OCI-LY7 (cell line): ENCODE measurements at regions not wholly inside any gene's neighbourhood (a gene's known extent, or its start where the extent isn't known, plus 50 kb on each side); places are given as distances from the start of the nearest gene placed in this dataset.

ENCODE experiments used
- BruUV-seq: library from RNA; stranded (reverse); fragments of 400-500 nt; replicated peaks from 2 replicates; lab custom pipeline; 2021; lab: Mats Ljungman, UMichigan
- CTCF ChIA-PET: fragments of 300-600 bp; sonication (Branson Sonifier 250); formaldehyde crosslinking; loops from one replicate; lab custom pipeline; 2022; ENCODE audit warnings: antibody characterized with exemption; ENCODE audit not compliant: unreplicated experiment; lab: Charles Lee
- POLR2A ChIA-PET: fragments of 300-600 bp; sonication (Branson Sonifier 250); formaldehyde crosslinking; loops from one replicate; lab custom pipeline; 2022; ENCODE audit warnings: antibody characterized with exemption; lab: Charles Lee
- DNase-seq: peaks from one replicate; pipeline ENCODE4 v3.0.0-alpha.2; 2015; ENCODE audit warnings: low spot score
- H2AFZ ChIP-seq: fragments of 200-600 bp; sonication (generic), shearing (Covaris generic); 2 replicates; pipeline ENCODE4 v1.6.1; 2014; ENCODE audit warnings: mild to moderate bottlenecking, antibody characterized with exemption, low read length, moderate library complexity
- H3K27ac ChIP-seq: fragments of 200-600 bp; sonication (generic); 2 replicates; pipeline ENCODE4 v1.5.1; 2014; ENCODE audit warnings: mixed run types, low read depth, mild to moderate bottlenecking, moderate library complexity, low read length, inconsistent platforms; ENCODE audit not compliant: poor library complexity, severe bottlenecking
- H3K36me3 ChIP-seq: fragments of 200-600 bp; sonication (generic); 2 replicates; pipeline ENCODE4 v1.6.1; 2014; ENCODE audit warnings: mild to moderate bottlenecking, antibody characterized with exemption, low read length, moderate library complexity, mixed read lengths; ENCODE audit not compliant: insufficient read depth
- H3K4me1 ChIP-seq: fragments of 200-600 bp; sonication (generic); 2 replicates; pipeline ENCODE4 v1.5.1; 2014; ENCODE audit warnings: mild to moderate bottlenecking, low read length; ENCODE audit not compliant: insufficient read depth, poor library complexity, severe bottlenecking
- H3K4me2 ChIP-seq: fragments of 200-600 bp; sonication (generic); 2 replicates; pipeline ENCODE4 v1.6.1; 2014; ENCODE audit warnings: mild to moderate bottlenecking, low read length
- H3K4me3 ChIP-seq: fragments of 200-600 bp; sonication (generic); 2 replicates; pipeline ENCODE4 v1.5.1; 2014; ENCODE audit warnings: mild to moderate bottlenecking, low read depth, low read length; ENCODE audit not compliant: poor library complexity, severe bottlenecking
- H3K79me2 ChIP-seq: fragments of 200-600 bp; sonication (generic); 2 replicates; pipeline ENCODE4 v1.6.1; 2016; ENCODE audit warnings: low read depth, mild to moderate bottlenecking, low read length, moderate library complexity, mixed read lengths; ENCODE audit not compliant: insufficient read depth
- H3K9me2 ChIP-seq: fragments of 200-600 bp; sonication (generic); 2 replicates; pipeline ENCODE4 v1.6.1; 2016; ENCODE audit warnings: mild to moderate bottlenecking, low read length, mixed read lengths; ENCODE audit not compliant: insufficient read depth
- H3K9me3 ChIP-seq: fragments of 200-600 bp; sonication (generic); 2 replicates; pipeline ENCODE4 v1.6.1; 2014; ENCODE audit warnings: mild to moderate bottlenecking, mixed run types, low read length, mixed read lengths
- H4K20me1 ChIP-seq: fragments of 200-600 bp; sonication (generic); 2 replicates; pipeline ENCODE4 v1.6.1; 2014; ENCODE audit warnings: mild to moderate bottlenecking, antibody characterized with exemption, low read length, moderate library complexity, mixed read lengths; ENCODE audit not compliant: insufficient read depth
- EZH2phosphoT487 ChIP-seq: fragments of 200-600 bp; sonication (generic); IDR thresholded peaks from 2 replicates; pipeline ENCODE4 v1.6.1; 2018; ENCODE audit warnings: low read depth, borderline replicate concordance, mild to moderate bottlenecking, mixed run types, antibody characterized with exemption, low read length, moderate library complexity, mixed read lengths
- intact Hi-C: fragments of 100-400 bp; cut with micrococcal nuclease; formaldehyde crosslinking; loops from one replicate; pipeline ENCODE4 v1.10.0; 2022; ENCODE audit not compliant: unreplicated experiment
- TF ChIP-seq, protein P1 (sequence below): fragments of 200-600 bp; sonication (generic); conservative IDR thresholded peaks from 2 replicates; pipeline ENCODE4 v1.5.1; 2014; ENCODE audit warnings: mild to moderate bottlenecking, antibody characterized with exemption, low read length, moderate library complexity, mixed read lengths

DNA sequence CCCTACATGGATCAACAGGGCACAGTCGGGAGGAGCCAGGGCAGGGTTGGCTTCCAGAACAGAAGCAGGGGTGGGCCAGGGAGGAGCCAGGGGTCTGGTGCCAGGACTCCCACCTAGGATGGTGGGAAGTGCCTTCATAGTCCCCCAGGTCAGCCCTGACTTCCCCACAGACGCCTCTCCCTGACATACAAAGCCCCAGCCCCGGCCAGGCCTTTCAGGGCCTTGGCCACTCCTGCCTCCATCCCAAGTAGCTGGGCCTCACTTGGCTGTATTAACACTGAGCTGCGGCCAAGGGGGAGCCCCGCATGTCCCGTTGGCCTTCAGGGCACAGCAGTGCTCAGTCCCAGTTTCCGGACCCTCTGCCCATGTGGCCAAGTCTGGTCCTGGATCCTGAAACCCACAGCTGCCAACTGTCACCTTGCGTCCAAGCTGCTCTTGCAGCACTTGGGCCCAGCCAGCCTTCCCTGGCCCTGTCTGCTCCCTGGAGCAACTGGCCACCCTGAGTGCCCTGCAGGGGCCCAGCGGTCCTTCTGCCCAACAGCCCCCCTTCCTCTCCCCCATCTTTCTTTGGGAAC lies 627.8 kb downstream of the MATN1 start:
- Histone ChIP-seq H3K4me2 (no peak overlapping the region), H4K20me1 (no peaks in the 10 kb centered on the region), H3K36me3 (no peaks in the 10 kb centered on the region), H3K9me3 (0 out of 2 replicates have a peak, but pooled peaks cover 4% of the 10 kb centered on the region), H3K79me2 (no peaks in the 10 kb centered on the region), H3K9me2 (no peaks in the 10 kb centered on the region), H3K4me3 (no peak overlapping the region), H3K4me1 (no peaks in the 10 kb centered on the region), H2AFZ (no peak overlapping the region), H3K27ac (no peak overlapping the region)
- no TSS peak for BruUV-seq
- intact Hi-C loops, result no loop called here
- no peak for DNase-seq
- TF ChIP-seq, protein P1, sequence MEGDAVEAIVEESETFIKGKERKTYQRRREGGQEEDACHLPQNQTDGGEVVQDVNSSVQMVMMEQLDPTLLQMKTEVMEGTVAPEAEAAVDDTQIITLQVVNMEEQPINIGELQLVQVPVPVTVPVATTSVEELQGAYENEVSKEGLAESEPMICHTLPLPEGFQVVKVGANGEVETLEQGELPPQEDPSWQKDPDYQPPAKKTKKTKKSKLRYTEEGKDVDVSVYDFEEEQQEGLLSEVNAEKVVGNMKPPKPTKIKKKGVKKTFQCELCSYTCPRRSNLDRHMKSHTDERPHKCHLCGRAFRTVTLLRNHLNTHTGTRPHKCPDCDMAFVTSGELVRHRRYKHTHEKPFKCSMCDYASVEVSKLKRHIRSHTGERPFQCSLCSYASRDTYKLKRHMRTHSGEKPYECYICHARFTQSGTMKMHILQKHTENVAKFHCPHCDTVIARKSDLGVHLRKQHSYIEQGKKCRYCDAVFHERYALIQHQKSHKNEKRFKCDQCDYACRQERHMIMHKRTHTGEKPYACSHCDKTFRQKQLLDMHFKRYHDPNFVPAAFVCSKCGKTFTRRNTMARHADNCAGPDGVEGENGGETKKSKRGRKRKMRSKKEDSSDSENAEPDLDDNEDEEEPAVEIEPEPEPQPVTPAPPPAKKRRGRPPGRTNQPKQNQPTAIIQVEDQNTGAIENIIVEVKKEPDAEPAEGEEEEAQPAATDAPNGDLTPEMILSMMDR, result no peak
- TF ChIP-seq EZH2phosphoT487, result no peak
- ChIA-PET POLR2A (no interaction called here), CTCF (no interaction called here)

DNA sequence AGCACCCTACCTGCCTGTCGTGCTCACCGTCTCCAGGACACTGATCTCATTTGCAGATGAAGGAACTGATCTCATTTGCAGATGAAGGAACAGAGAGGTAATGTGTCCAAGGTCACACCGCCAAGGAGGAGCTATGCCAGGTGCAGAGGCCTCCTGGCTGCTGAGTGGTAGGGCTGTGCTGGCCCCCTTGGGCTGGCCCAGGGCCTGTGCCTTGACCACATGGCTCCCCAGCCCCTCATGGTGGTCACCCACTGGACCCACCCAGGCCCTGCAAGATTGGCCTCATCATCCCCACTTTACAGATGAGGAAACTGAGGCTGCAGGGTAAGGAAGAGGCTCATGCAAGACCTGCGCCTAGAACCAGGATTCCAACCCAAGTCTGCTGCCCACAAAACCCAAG lies 628.3 kb downstream of the MATN1 start:
- BruUV-seq, result no TSS peak
- intact Hi-C loops, result no loop called here
- Histone ChIP-seq H3K9me3 (0 out of 2 replicates have a peak, but pooled peaks cover 4% of the 10 kb centered on the region), H4K20me1 (no peaks in the 10 kb centered on the region), H3K4me1 (no peaks in the 10 kb centered on the region), H3K27ac (no peak overlapping the region), H3K36me3 (no peaks in the 10 kb centered on the region), H3K4me2 (no peak overlapping the region), H3K9me2 (no peaks in the 10 kb centered on the region), H3K79me2 (no peaks in the 10 kb centered on the region), H2AFZ (no peak overlapping the region), H3K4me3 (no peak overlapping the region)
- POLR2A ChIA-PET, result no interaction called here
- TF ChIP-seq EZH2phosphoT487, result no peak
- TF ChIP-seq, protein P1, result no peak
- DNase-seq, result no peak
- CTCF ChIA-PET, result no interaction called here

DNA sequence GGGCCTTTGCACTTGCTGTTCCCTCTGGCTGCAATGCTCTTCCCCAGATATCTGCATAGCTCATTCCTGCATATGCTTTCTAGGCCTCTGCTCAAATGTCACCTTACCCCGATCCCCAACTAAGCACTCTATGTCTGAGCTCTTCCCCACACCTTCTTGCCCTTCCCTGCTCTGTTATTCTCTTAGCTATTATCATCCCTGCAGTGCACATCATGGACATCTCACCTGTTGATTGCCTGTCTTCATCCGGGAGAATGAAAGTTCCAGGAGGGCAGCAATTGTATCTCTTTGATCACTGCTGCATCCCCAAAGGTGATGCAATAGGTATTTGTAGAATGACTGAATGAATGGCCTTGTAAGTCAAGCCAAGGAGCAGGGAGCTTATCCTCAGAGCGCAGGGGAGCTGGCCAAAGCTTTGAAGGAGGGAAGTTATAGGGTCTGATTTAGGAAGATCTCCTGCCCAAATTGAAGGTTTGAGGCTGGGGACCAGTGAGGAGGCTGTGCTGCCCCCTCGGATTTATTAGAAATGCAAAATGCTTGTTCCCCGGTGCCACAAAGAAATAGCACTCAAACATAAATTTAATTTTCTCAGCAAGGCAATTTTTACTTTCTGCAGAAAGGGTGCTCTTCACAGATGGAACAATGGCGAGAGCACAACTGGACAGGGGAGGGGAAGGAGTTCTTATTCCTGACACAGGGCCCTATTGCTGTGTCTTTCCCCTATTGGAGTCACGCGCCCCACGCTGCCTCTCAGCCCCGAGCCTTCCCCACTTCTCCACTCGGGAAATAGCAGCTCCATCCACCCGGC lies 631.1 kb downstream of the MATN1 start:
- CTCF ChIA-PET, result no interaction called here
- no TSS peak for BruUV-seq

More for the DNA sequence above, 631.1 kb downstream of the MATN1 start:
- intact Hi-C loops, result no loop called here
- TF ChIP-seq EZH2phosphoT487, result no peak
- TF ChIP-seq, protein P1, result no peak
- Histone ChIP-seq H3K79me2 (no peaks in the 10 kb centered on the region), H4K20me1 (no peaks in the 10 kb centered on the region), H3K4me2 (no peak overlapping the region), H3K4me1 (no peaks in the 10 kb centered on the region), H3K9me2 (no peaks in the 10 kb centered on the region), H3K4me3 (no peak overlapping the region), H3K36me3 (no peaks in the 10 kb centered on the region), H3K27ac (no peak overlapping the region), H3K9me3 (0 out of 2 replicates have a peak, but pooled peaks cover 4% of the 10 kb centered on the region), H2AFZ (no peak overlapping the region)
- DNase-seq, result no peak
- POLR2A ChIA-PET, result no interaction called here
